Stomach (tissue), 8 donors: ENCODE measurements at regions not wholly inside any gene's neighbourhood (a gene's known extent, or its start where the extent isn't known, plus 50 kb on each side); places are given as distances from the start of the nearest gene placed in this dataset.

ENCODE experiments used
- DNase-seq, 2 donors: peaks; one replicate each; pipeline versions ENCODE4 v3.0.0 to v3.0.0-alpha.2; 2013 to 2019
- H3K27ac ChIP-seq, 5 donors: fragments of 200-600 bp in 4 of 5; sonication (generic) in 4 of 5; one replicate each; pipeline ENCODE4 v1.5.1; 2013 to 2019; ENCODE audit warnings: mild to moderate bottlenecking in 1 of 5, moderate library complexity in 1 of 5
- H3K27me3 ChIP-seq, 3 donors: fragments of 200-600 bp; sonication (generic); one replicate each; pipeline ENCODE4 v1.5.1; 2017 to 2019; ENCODE audit warnings: mixed run types in 1 of 3
- H3K36me3 ChIP-seq, 4 donors: fragments of 200-600 bp; sonication (generic); 1 replicate in 3 of 4; 2 replicates in 1 of 4; pipeline ENCODE4 v1.5.1; 2016 to 2019
- H3K4me1 ChIP-seq, 4 donors: fragments of 200-600 bp; sonication (generic); one replicate each; pipeline ENCODE4 v1.5.1; 2016 to 2019
- H3K4me3 ChIP-seq, 4 donors: fragments of 200-600 bp; sonication (generic) in 3 of 4; one replicate each; pipeline ENCODE4 v1.5.1; 2016 to 2019; ENCODE audit warnings: mild to moderate bottlenecking in 1 of 4
- H3K9me3 ChIP-seq, 4 donors: fragments of 200-600 bp; sonication (generic); one replicate each; pipeline ENCODE4 v1.5.1; 2016 to 2019
- CTCF ChIP-seq, 7 experiments: fragments of 450-650 bp in 4 of 7; fragments of 200-600 bp in 3 of 7; sonication (generic) in 3 of 7; IDR thresholded peaks; one replicate each; pipeline ENCODE4 v1.5.1; 2016 to 2019; ENCODE audit warnings: antibody characterized with exemption in 7 of 7, control low read depth in 2 of 7, mild to moderate bottlenecking in 1 of 7
- EP300 ChIP-seq: sonication (generic); formaldehyde crosslinking; IDR thresholded peaks from one replicate; pipeline ENCODE4 v1.6.1; 2017; ENCODE audit warnings: antibody characterized with exemption
- POLR2A ChIP-seq, 4 donors: fragments of 450-650 bp; IDR thresholded peaks; one replicate each; pipeline ENCODE4 v1.6.1; 2016; ENCODE audit warnings: antibody characterized with exemption in 4 of 4, control low read depth in 2 of 4, mild to moderate bottlenecking in 1 of 4, moderate library complexity in 1 of 4
- POLR2AphosphoS5 ChIP-seq, 3 donors: sonication (generic); formaldehyde crosslinking; IDR thresholded peaks; one replicate each; pipeline ENCODE4 v1.6.1; 2016; ENCODE audit warnings: antibody characterized with exemption in 3 of 3
- WGBS, 5 donors: extraction: QIAGEN DNeasy Blood & Tissue Kit in 3 of 5; methylation state at CpG; one replicate each; pipeline versions ENCODE4 v1.1.5 to v1.1.7; 2013 to 2018; 5-methylcytosine and 5-hydroxymethylcytosine counted together
- intact Hi-C: fragments of 100-400 bp; cut with DNase I; formaldehyde crosslinking; loops from one replicate; pipeline ENCODE4 v1.15.1; 2023; ENCODE audit warnings: low total_unique reads
- donor health status: healthy with polysubstance abuse.
- donor health status: Bipolar disorder and iron deficiency.
- donor health status: healthy.

GRCh38 chr13:73556902-73557301, 498.1 kb downstream of the KLF5 start:
- Histone ChIP-seq H3K4me3 (no peak overlapping the region), H3K4me1 (no peaks in the 10 kb centered on the region), H3K27ac (no peak overlapping the region), H3K27me3 (no peaks in the 10 kb centered on the region), H3K36me3 (no peaks in the 10 kb centered on the region), H3K9me3 (no peaks in the 10 kb centered on the region)
- no peak for DNase-seq
- intact Hi-C loops: no loop called here
- no peak for TF ChIP-seq CTCF (IDR thresholded peaks at IDR 0.05)
- 48 to 79% (median 73%) methylated on average over 4 of the region's 4 CpGs for WGBS, 5 donors

GRCh38 chr13:73556128-73556527, 497.3 kb downstream of the KLF5 start:
- no peak for DNase-seq
- no peak overlapping the region for H3K27ac ChIP-seq
- H3K36me3 ChIP-seq: no peaks in the 10 kb centered on the region
- H3K4me3 ChIP-seq: no peak overlapping the region
- intact Hi-C loops: no loop called here
- H3K27me3 ChIP-seq: no peaks in the 10 kb centered on the region
- no peaks in the 10 kb centered on the region for H3K9me3 ChIP-seq
- 39 to 69% (median 59%) methylated on average over 2 of the region's 2 CpGs for WGBS, 5 donors
- H3K4me1 ChIP-seq: no peaks in the 10 kb centered on the region
- no peak for TF ChIP-seq POLR2AphosphoS5 (IDR thresholded peaks at IDR 0.05)
- no peak for TF ChIP-seq CTCF (IDR thresholded peaks at IDR 0.05)
- no peak for TF ChIP-seq EP300
- TF ChIP-seq POLR2A (IDR thresholded peaks at IDR 0.05): no peak

GRCh38 chr13:73551736-73552135, 492.9 kb downstream of the KLF5 start:
- DNase-seq: no peak
- H3K9me3 ChIP-seq: no peaks in the 10 kb centered on the region
- TF ChIP-seq POLR2AphosphoS5 (IDR thresholded peaks at IDR 0.05): no peak
- TF ChIP-seq POLR2A (IDR thresholded peaks at IDR 0.05): no peak
- TF ChIP-seq EP300: no peak
- no peak for TF ChIP-seq CTCF (IDR thresholded peaks at IDR 0.05)
- no peaks in the 10 kb centered on the region for H3K27me3 ChIP-seq
- H3K4me1 ChIP-seq: peaks cover 0 to 15% (median 0%) of the 10 kb centered on the region in 4 donors
- 24 to 57% (median 38%) methylated on average over 2 of the region's 2 CpGs for WGBS, 5 donors
- intact Hi-C loops: no loop called here
- H3K27ac ChIP-seq: no peak overlapping the region
- no peaks in the 10 kb centered on the region for H3K36me3 ChIP-seq
- H3K4me3 ChIP-seq: no peak overlapping the region

- Histone ChIP-seq H3K27me3 (no peaks in the 10 kb centered on the region), H3K27ac (peak overlapping the region in 2 of 5 donors; percentile 29 to 48), H3K36me3 (no peaks in the 10 kb centered on the region), H3K4me1 (peaks cover 0 to 15% (median 0%) of the 10 kb centered on the region in 4 donors), H3K9me3 (no peaks in the 10 kb centered on the region), H3K4me3 (no peak overlapping the region)
- DNase-seq: peak in 1 of 2 donors; percentile 39
- WGBS, 5 donors: 27 to 57% (median 35%) methylated on average over 3 of the region's 3 CpGs
- intact Hi-C loops: no loop called here
- TF ChIP-seq EP300 (no peak), CTCF (IDR thresholded peaks at IDR 0.05) (no peak), POLR2AphosphoS5 (IDR thresholded peaks at IDR 0.05) (no peak), POLR2A (IDR thresholded peaks at IDR 0.05) (no peak)
These were observed 490.9 kb downstream of the KLF5 start for GRCh38 chr13:73549717-73550116.
